ENCODE measurements at regions not wholly inside any gene's neighbourhood (a gene's known extent, or its start where the extent isn't known, plus 50 kb on each side); places are given as distances from the start of the nearest gene placed in this dataset.

DNA sequence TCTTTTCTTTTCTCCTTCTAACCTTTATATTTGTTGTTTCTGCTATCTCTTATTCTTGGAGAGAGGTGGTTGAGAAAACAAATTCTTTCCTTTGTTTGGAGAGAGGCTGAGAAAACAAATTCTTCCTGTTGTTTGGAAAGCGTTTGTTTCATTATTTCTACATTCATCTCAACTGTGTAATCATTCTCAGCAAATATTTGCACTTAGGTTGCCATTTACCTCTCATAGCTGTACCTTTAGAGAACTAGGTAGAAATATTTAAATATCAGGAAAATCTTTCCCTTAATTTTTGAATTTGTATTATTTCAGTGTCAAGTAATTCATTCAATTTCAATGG is 1824.4 kb upstream of the CDH9 start:
- H3K27me3 ChIP-seq (ENCODE audit: control insufficient read depth, insufficient read depth, low read length) = no peaks in the 10 kb centered on the region
- no peak for TF ChIP-seq CTCF (IDR thresholded peaks at IDR 0.05; ENCODE audit: insufficient read depth, low read length, severe bottlenecking)
- FAIRE-seq = no peak
- H3K4me3 ChIP-seq (ENCODE audit: low read depth, low read length) = no peak overlapping the region
- DNase-seq (ENCODE audit: low read depth) = no peak
- no peaks in the 10 kb centered on the region for H3K36me3 ChIP-seq (ENCODE audit: control insufficient read depth, insufficient read depth, low read length)

DNA sequence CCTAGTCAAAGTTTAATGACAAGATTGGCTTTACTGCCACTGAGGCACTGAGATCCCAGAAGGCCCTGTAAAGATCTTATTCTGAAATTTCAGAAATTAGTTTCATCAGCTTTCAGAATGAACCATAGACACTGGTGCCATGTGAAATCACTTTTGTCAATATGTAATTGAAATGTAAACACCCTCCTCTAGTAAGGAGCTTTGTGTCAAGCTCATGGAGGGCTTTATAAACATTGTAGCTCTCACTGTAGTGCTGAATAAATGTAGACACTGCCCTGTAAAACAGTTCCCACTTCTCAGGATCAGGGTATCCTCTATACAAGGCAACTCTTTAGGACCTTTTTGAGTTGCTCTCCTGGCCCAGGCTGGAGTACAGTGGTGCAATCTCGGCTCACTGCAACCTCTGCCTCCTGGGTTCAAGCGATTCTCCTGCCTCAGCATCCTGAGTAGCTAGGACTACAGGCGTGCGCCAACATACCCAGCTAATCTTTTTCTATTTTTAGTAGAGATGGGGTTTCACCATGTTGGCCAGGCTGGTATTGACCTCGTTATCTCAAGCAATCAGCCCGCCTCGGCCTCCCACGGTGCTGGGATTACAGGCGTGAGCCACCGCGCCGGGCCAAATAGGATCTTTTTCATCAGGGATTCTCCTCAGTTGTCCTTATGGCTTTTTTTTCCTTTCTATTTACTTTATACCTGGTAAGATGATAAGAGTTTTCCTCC is 1823.9 kb upstream of the CDH9 start:
- TF ChIP-seq CTCF (IDR thresholded peaks at IDR 0.05; ENCODE audit: insufficient read depth, low read length, severe bottlenecking) = no peak

DNA sequence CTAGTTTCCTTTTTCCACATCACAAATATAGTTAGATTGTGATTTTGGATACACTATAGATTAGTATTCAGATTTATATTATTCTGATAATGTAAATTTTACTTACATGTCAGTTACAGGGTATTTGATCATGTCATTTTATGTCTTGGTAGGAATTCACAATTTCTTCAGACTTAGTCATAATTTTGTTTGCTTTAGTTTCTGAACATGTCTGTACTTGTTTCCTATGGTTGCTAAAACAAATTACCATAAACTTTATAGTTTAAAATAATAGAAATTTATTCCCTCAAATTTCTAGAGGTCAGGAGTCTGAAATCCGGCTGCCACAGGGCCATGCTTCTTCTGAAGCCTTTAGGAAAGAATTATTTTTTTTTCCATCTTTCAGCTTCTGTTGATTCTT is 1817.2 kb upstream of the CDH9 start:
- DNase-seq (ENCODE audit: low read depth) = peak; percentile 64
- no peaks in the 10 kb centered on the region for H3K36me3 ChIP-seq (ENCODE audit: control insufficient read depth, insufficient read depth, low read length)
- FAIRE-seq = no peak
- H3K27me3 ChIP-seq (ENCODE audit: control insufficient read depth, insufficient read depth, low read length) = no peaks in the 10 kb centered on the region
- H3K4me3 ChIP-seq (ENCODE audit: low read depth, low read length) = no peak overlapping the region
- TF ChIP-seq CTCF (IDR thresholded peaks at IDR 0.05; ENCODE audit: insufficient read depth, low read length, severe bottlenecking) = no peak

More for the DNA sequence above, 1823.9 kb upstream of the CDH9 start:
- H3K4me3 ChIP-seq (ENCODE audit: low read depth, low read length) = no peak overlapping the region
- DNase-seq (ENCODE audit: low read depth) (no peak), FAIRE-seq (no peak)
- H3K36me3 ChIP-seq (ENCODE audit: control insufficient read depth, insufficient read depth, low read length) = no peaks in the 10 kb centered on the region
- H3K27me3 ChIP-seq (ENCODE audit: control insufficient read depth, insufficient read depth, low read length) = no peaks in the 10 kb centered on the region

GRCh38 chr5:28850320-28850921 is 1812.0 kb upstream of the CDH9 start:
- DNase-seq (ENCODE audit: low read depth) = peak; percentile 10
- TF ChIP-seq CTCF (IDR thresholded peaks at IDR 0.05; ENCODE audit: insufficient read depth, low read length, severe bottlenecking) = no peak
- no peaks in the 10 kb centered on the region for H3K36me3 ChIP-seq (ENCODE audit: control insufficient read depth, insufficient read depth, low read length)
- peak; percentile 64 for FAIRE-seq
- H3K27me3 ChIP-seq (ENCODE audit: control insufficient read depth, insufficient read depth, low read length) = no peaks in the 10 kb centered on the region
- H3K4me3 ChIP-seq (ENCODE audit: low read depth, low read length) = no peak overlapping the region

GRCh38 chr5:28831042-28831441 is 1792.7 kb upstream of the CDH9 start:
- FAIRE-seq = peak; percentile 32
- no peaks in the 10 kb centered on the region for H3K36me3 ChIP-seq (ENCODE audit: control insufficient read depth, insufficient read depth, low read length)
- no peaks in the 10 kb centered on the region for H3K27me3 ChIP-seq (ENCODE audit: control insufficient read depth, insufficient read depth, low read length)
- no peak for DNase-seq (ENCODE audit: low read depth)
- no peak overlapping the region for H3K4me3 ChIP-seq (ENCODE audit: low read depth, low read length)
- no peak for TF ChIP-seq CTCF (IDR thresholded peaks at IDR 0.05; ENCODE audit: insufficient read depth, low read length, severe bottlenecking)

DNA sequence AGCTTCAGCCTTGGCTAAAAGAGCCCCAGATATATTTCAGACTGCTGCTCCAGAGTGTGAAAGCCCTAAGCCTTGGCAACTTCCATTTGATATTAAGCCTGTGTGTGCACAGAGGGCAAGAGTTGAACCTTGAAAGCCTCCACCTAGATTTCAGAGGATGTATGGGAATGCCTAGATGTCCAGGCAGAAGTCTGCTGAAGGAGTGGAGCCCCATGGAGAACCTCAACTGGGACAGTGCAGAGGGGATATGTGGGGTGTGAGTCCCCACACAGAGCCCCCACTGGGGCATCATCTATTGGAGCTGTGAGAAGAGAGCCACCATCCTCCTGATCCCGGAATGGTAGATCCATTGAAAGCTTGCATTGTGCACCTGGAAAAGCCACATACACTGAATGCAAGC is 1784.8 kb upstream of the CDH9 start:
- Histone ChIP-seq H3K36me3 (ENCODE audit: control insufficient read depth, insufficient read depth, low read length) (no peaks in the 10 kb centered on the region), H3K4me3 (ENCODE audit: low read depth, low read length) (no peak overlapping the region), H3K27me3 (ENCODE audit: control insufficient read depth, insufficient read depth, low read length) (no peaks in the 10 kb centered on the region)
- no peak for FAIRE-seq
- no peak for TF ChIP-seq CTCF (IDR thresholded peaks at IDR 0.05; ENCODE audit: insufficient read depth, low read length, severe bottlenecking)
- DNase-seq (ENCODE audit: low read depth) = no peak
